ENCODE measurements at regions not wholly inside any gene's neighbourhood (a gene's known extent, or its start where the extent isn't known, plus 50 kb on each side); places are given as distances from the start of the nearest gene placed in this dataset.

DNA sequence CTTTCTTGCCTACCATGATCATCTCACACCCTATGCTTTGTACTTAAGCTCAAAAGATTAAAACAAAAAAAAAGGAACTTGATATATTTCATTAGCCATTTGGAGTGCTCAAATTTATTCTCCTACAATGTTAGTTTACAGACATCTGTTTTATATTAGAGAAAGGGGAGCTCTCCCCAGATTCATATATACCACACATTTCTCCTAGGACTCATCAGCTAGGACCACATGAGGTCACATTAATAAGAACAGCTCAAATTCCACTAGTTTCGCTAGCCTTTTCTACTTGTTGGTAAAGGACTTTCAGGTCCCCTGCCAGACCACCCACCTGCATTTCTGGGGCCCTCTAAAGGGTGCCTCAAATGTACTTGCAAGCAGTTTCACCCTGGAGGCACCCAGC is 151.2 kb upstream of the MMADHC start:
- Histone ChIP-seq H4K20me1 (ENCODE audit: control insufficient read depth, insufficient read depth, insufficient read length) (no peaks in the 10 kb centered on the region), H3K4ac (ENCODE audit: low read depth, low read length) (no peak overlapping the region), H2BK12ac (ENCODE audit: insufficient read length, low read depth, low read length) (no peak overlapping the region), H4K91ac (ENCODE audit: insufficient read length, low read depth, low read length) (no peak overlapping the region), H3K9ac (ENCODE audit: extremely low read depth, insufficient read length, low read length) (no peak overlapping the region), H3K23me2 (ENCODE audit: insufficient read length, low read depth, low read length, poor library complexity, severe bottlenecking) (no peaks in the 10 kb centered on the region), H3K14ac (ENCODE audit: insufficient read depth, low read length) (no peak overlapping the region), H2AFZ (ENCODE audit: low read length) (no peak overlapping the region), H4K5ac (ENCODE audit: insufficient read length, low read depth, low read length) (no peak overlapping the region), H4K8ac (replicated peaks; ENCODE audit: insufficient read length, low read depth, low read length) (no peak overlapping the region), H2BK20ac (ENCODE audit: low read depth, low read length, poor library complexity, severe bottlenecking) (no peak overlapping the region), H3K27ac (ENCODE audit: insufficient read length, low read depth, low read length) (no peak overlapping the region), H3K23ac (ENCODE audit: insufficient read length, low read depth, low read length) (no peak overlapping the region), H3K79me2 (ENCODE audit: insufficient read depth, low read length) (no peaks in the 10 kb centered on the region), H2BK120ac (ENCODE audit: low read depth, low read length, poor library complexity, severe bottlenecking) (no peak overlapping the region), H3K9me3 (ENCODE audit: control insufficient read depth, low read depth, low read length) (peaks cover 5% of the 10 kb centered on the region), H3K4me1 (ENCODE audit: insufficient read depth, low read length) (no peaks in the 10 kb centered on the region; the same call in 1 of the 2 replicates), H3K4me2 (ENCODE audit: insufficient read depth, insufficient read length, low read length) (no peak overlapping the region), H2BK5ac (ENCODE audit: insufficient read length, low read length) (no peak overlapping the region), H2BK15ac (ENCODE audit: low read depth, low read length) (no peak overlapping the region), H3K18ac (ENCODE audit: insufficient read length, low read depth, low read length) (no peak overlapping the region), H3K79me1 (ENCODE audit: insufficient read depth, low read depth, low read length, poor library complexity, severe bottlenecking) (no peaks in the 10 kb centered on the region), H2AK5ac (ENCODE audit: insufficient read length, low read length) (no peak overlapping the region), H3K56ac (ENCODE audit: insufficient read length, low read depth, low read length) (no peak overlapping the region), H3T11ph (ENCODE audit: low read length) (no peak overlapping the region), H3K27me3 (ENCODE audit: insufficient read depth, low read length) (no peaks in the 10 kb centered on the region)
- Mint-ChIP-seq H3K27ac (no peak overlapping the region), H3K36me3 (ENCODE audit: insufficient read depth in 1 of 3, low read depth in 3 of 3) (peaks cover 0 to 4% (median 4%) of the 10 kb centered on the region in 3 experiments; a peak in 2 of 7 replicates), H3K27me3 (ENCODE audit: low read depth) (no peaks in the 10 kb centered on the region; the same call in 1 of the 2 replicates), H3K4me1 (peaks cover 8 to 11% of the 10 kb centered on the region in 2 experiments), H3K4me3 (no peak overlapping the region), H3K9me3 (peaks cover 4 to 5% of the 10 kb centered on the region in 2 experiments; a peak in 2 of 5 replicates)
- WGBS (ENCODE audit: extremely low coverage, insufficient read length, low lambda C conversion rate) = no CpG with 5 or more reads among the region's 1 CpG
- DNase-seq = no peak
- TF ChIP-seq, protein P1, sequence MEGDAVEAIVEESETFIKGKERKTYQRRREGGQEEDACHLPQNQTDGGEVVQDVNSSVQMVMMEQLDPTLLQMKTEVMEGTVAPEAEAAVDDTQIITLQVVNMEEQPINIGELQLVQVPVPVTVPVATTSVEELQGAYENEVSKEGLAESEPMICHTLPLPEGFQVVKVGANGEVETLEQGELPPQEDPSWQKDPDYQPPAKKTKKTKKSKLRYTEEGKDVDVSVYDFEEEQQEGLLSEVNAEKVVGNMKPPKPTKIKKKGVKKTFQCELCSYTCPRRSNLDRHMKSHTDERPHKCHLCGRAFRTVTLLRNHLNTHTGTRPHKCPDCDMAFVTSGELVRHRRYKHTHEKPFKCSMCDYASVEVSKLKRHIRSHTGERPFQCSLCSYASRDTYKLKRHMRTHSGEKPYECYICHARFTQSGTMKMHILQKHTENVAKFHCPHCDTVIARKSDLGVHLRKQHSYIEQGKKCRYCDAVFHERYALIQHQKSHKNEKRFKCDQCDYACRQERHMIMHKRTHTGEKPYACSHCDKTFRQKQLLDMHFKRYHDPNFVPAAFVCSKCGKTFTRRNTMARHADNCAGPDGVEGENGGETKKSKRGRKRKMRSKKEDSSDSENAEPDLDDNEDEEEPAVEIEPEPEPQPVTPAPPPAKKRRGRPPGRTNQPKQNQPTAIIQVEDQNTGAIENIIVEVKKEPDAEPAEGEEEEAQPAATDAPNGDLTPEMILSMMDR (conservative IDR thresholded peaks at IDR 0.05) = no peak
